ENCODE measurements at regions not wholly inside any gene's neighbourhood (a gene's known extent, or its start where the extent isn't known, plus 50 kb on each side); places are given as distances from the start of the nearest gene placed in this dataset.

- Histone ChIP-seq H3K27ac (ENCODE audit: low read depth, low read length) (no peak overlapping the region), H3K9ac (ENCODE audit: low read length) (no peak overlapping the region), H3K9me3 (ENCODE audit: insufficient read depth, low read depth, low read length) (no peaks in the 10 kb centered on the region), H3K4me2 (ENCODE audit: low read length) (no peak overlapping the region), H3K4me3 (ENCODE audit: insufficient read depth, low read depth, low read length) (no peak overlapping the region), H3K36me3 (ENCODE audit: insufficient read depth, low read length) (no peaks in the 10 kb centered on the region), H2AFZ (ENCODE audit: low read depth, low read length) (no peak overlapping the region), H3K27me3 (ENCODE audit: insufficient read depth, low read length) (no peaks in the 10 kb centered on the region), H3K79me2 (ENCODE audit: insufficient read depth, low read length) (no peaks in the 10 kb centered on the region), H3K4me1 (ENCODE audit: insufficient read depth, low read length) (no peaks in the 10 kb centered on the region), H4K20me1 (ENCODE audit: insufficient read depth, low read length) (no peaks in the 10 kb centered on the region)
- Mint-ChIP-seq H3K4me3 (ENCODE audit: unreplicated experiment) (no peak overlapping the region), H3K9me3 (ENCODE audit: unreplicated experiment) (peaks cover 3% of the 10 kb centered on the region), H3K4me1 (ENCODE audit: low read depth, unreplicated experiment) (no peaks in the 10 kb centered on the region), H3K36me3 (ENCODE audit: low read depth, unreplicated experiment) (no peaks in the 10 kb centered on the region), H3K27ac (ENCODE audit: unreplicated experiment) (no peak overlapping the region), H3K27me3 (ENCODE audit: low read depth, unreplicated experiment) (no peaks in the 10 kb centered on the region)
- no peak for DNase-seq (ENCODE audit: low read depth)
- no peak for FAIRE-seq
- TF ChIP-seq EZH2 (IDR thresholded peaks at IDR 0.05; ENCODE audit: insufficient read depth, low read length) (no peak), CTCF (IDR thresholded peaks at IDR 0.05; ENCODE audit: insufficient read depth, low read depth, low read length) (no peak)
Observed at GRCh38 chr3:145650170-145650569, 510.8 kb downstream of the PLOD2 start.

GRCh38 chr3:145671121-145671520 is 489.9 kb downstream of the PLOD2 start:
- H3K9me3 ChIP-seq (ENCODE audit: insufficient read depth, low read depth, low read length): no peaks in the 10 kb centered on the region
- H3K9ac ChIP-seq (ENCODE audit: low read length): no peak overlapping the region
- no peaks in the 10 kb centered on the region for H3K27me3 ChIP-seq (ENCODE audit: insufficient read depth, low read length)
- no peaks in the 10 kb centered on the region for H3K4me1 ChIP-seq (ENCODE audit: insufficient read depth, low read length)
- no peaks in the 10 kb centered on the region for H4K20me1 ChIP-seq (ENCODE audit: insufficient read depth, low read length)
- H3K27ac ChIP-seq (ENCODE audit: low read depth, low read length): no peak overlapping the region
- TF ChIP-seq EZH2 (IDR thresholded peaks at IDR 0.05; ENCODE audit: insufficient read depth, low read length): no peak
- no peak for TF ChIP-seq CTCF (IDR thresholded peaks at IDR 0.05; ENCODE audit: insufficient read depth, low read depth, low read length)
- no peak overlapping the region for H2AFZ ChIP-seq (ENCODE audit: low read depth, low read length)
- no peaks in the 10 kb centered on the region for H3K79me2 ChIP-seq (ENCODE audit: insufficient read depth, low read length)
- no peak overlapping the region for H3K4me3 ChIP-seq (ENCODE audit: insufficient read depth, low read depth, low read length)
- H3K4me3 Mint-ChIP-seq (ENCODE audit: unreplicated experiment): no peak overlapping the region
- H3K4me2 ChIP-seq (ENCODE audit: low read length): no peak overlapping the region
- peaks cover 3% of the 10 kb centered on the region for H3K4me1 Mint-ChIP-seq (ENCODE audit: low read depth, unreplicated experiment)
- no peaks in the 10 kb centered on the region for H3K36me3 ChIP-seq (ENCODE audit: insufficient read depth, low read length)
- no peaks in the 10 kb centered on the region for H3K36me3 Mint-ChIP-seq (ENCODE audit: low read depth, unreplicated experiment)
- H3K27me3 Mint-ChIP-seq (ENCODE audit: low read depth, unreplicated experiment): no peaks in the 10 kb centered on the region
- FAIRE-seq: no peak
- no peak for DNase-seq (ENCODE audit: low read depth)
- no peak overlapping the region for H3K27ac Mint-ChIP-seq (ENCODE audit: unreplicated experiment)
- no peaks in the 10 kb centered on the region for H3K9me3 Mint-ChIP-seq (ENCODE audit: unreplicated experiment)

GRCh38 chr3:145673838-145674237 is 487.1 kb downstream of the PLOD2 start:
- FAIRE-seq (no peak), DNase-seq (ENCODE audit: low read depth) (no peak)
- H2AFZ ChIP-seq (ENCODE audit: low read depth, low read length): no peak overlapping the region

More at GRCh38 chr3:145673838-145674237, 487.1 kb downstream of the PLOD2 start:
- Histone ChIP-seq H3K27me3 (ENCODE audit: insufficient read depth, low read length) (no peaks in the 10 kb centered on the region), H3K9ac (ENCODE audit: low read length) (no peak overlapping the region), H4K20me1 (ENCODE audit: insufficient read depth, low read length) (no peaks in the 10 kb centered on the region), H3K79me2 (ENCODE audit: insufficient read depth, low read length) (no peaks in the 10 kb centered on the region), H3K27ac (ENCODE audit: low read depth, low read length) (no peak overlapping the region), H3K4me2 (ENCODE audit: low read length) (no peak overlapping the region), H3K9me3 (ENCODE audit: insufficient read depth, low read depth, low read length) (no peaks in the 10 kb centered on the region), H3K36me3 (ENCODE audit: insufficient read depth, low read length) (no peaks in the 10 kb centered on the region), H3K4me1 (ENCODE audit: insufficient read depth, low read length) (no peaks in the 10 kb centered on the region), H3K4me3 (ENCODE audit: insufficient read depth, low read depth, low read length) (no peak overlapping the region)
- no peaks in the 10 kb centered on the region for H3K9me3 Mint-ChIP-seq (ENCODE audit: unreplicated experiment)
- H3K4me3 Mint-ChIP-seq (ENCODE audit: unreplicated experiment): no peak overlapping the region
- H3K4me1 Mint-ChIP-seq (ENCODE audit: low read depth, unreplicated experiment): peaks cover 6% of the 10 kb centered on the region
- H3K36me3 Mint-ChIP-seq (ENCODE audit: low read depth, unreplicated experiment): no peaks in the 10 kb centered on the region
- H3K27ac Mint-ChIP-seq (ENCODE audit: unreplicated experiment): no peak overlapping the region
- TF ChIP-seq EZH2 (IDR thresholded peaks at IDR 0.05; ENCODE audit: insufficient read depth, low read length) (no peak), CTCF (IDR thresholded peaks at IDR 0.05; ENCODE audit: insufficient read depth, low read depth, low read length) (no peak)
- no peaks in the 10 kb centered on the region for H3K27me3 Mint-ChIP-seq (ENCODE audit: low read depth, unreplicated experiment)

All from astrocyte (in vitro differentiated cells and primary cell).